ENCODE measurements at regions not wholly inside any gene's neighbourhood (a gene's known extent, or its start where the extent isn't known, plus 50 kb on each side); places are given as distances from the start of the nearest gene placed in this dataset.
"Not testable (repeated sequence)": the region's sequence is repeated elsewhere in the genome, so short reads cannot be mapped to it uniquely, and the experiment has no call there.

- DNase-seq (ENCODE audit: low read depth in 2 of 2) = no peak
Measured at GRCh38 chr21:17044696-17045095, 468.1 kb upstream of the CXADR start.

GRCh38 chr21:17045214-17045853 lies 467.5 kb upstream of the CXADR start:
- DNase-seq (ENCODE audit: low read depth in 2 of 2) = no peak

GRCh38 chr21:17048974-17049373 lies 463.9 kb upstream of the CXADR start:
- no peak for DNase-seq (ENCODE audit: low read depth in 2 of 2)

GRCh38 chr21:17050156-17050555 lies 462.7 kb upstream of the CXADR start:
- no peak for DNase-seq (ENCODE audit: low read depth in 2 of 2)

GRCh38 chr21:17050646-17051045 lies 462.2 kb upstream of the CXADR start:
- DNase-seq (ENCODE audit: low read depth in 2 of 2) = no peak

GRCh38 chr21:17051054-17051453 lies 461.8 kb upstream of the CXADR start:
- no peak for DNase-seq (ENCODE audit: low read depth in 2 of 2)

- DNase-seq (ENCODE audit: low read depth in 2 of 2) = no peak
Measured at GRCh38 chr21:17053321-17053720, 459.5 kb upstream of the CXADR start.

- no peak for DNase-seq (ENCODE audit: low read depth in 2 of 2)
Measured at GRCh38 chr21:17059936-17060335, 452.9 kb upstream of the CXADR start.

GRCh38 chr21:17066006-17066405 lies 446.8 kb upstream of the CXADR start:
- DNase-seq (ENCODE audit: low read depth in 2 of 2) = no peak

GRCh38 chr21:17071093-17071492 lies 441.8 kb upstream of the CXADR start:
- no peak for DNase-seq (ENCODE audit: low read depth in 2 of 2)

- no peak for DNase-seq (ENCODE audit: low read depth in 2 of 2)
Measured at GRCh38 chr21:17081193-17081592, 431.6 kb upstream of the CXADR start.

GRCh38 chr21:17082843-17083483 lies 429.9 kb upstream of the CXADR start:
- DNase-seq (ENCODE audit: low read depth in 2 of 2) = no peak

GRCh38 chr21:17085707-17086106 lies 427.1 kb upstream of the CXADR start:
- DNase-seq (ENCODE audit: low read depth in 2 of 2) = no peak

GRCh38 chr21:17088500-17088899 lies 424.3 kb upstream of the CXADR start:
- no peak for DNase-seq (ENCODE audit: low read depth in 2 of 2)

- no peak for DNase-seq (ENCODE audit: low read depth in 2 of 2)
Measured at GRCh38 chr21:17089091-17089491, 423.8 kb upstream of the CXADR start.

- DNase-seq (ENCODE audit: low read depth in 2 of 2) = no peak
Measured at GRCh38 chr21:17101696-17102095, 411.1 kb upstream of the CXADR start.

- no peak for DNase-seq (ENCODE audit: low read depth in 2 of 2)
Measured at GRCh38 chr21:17105932-17106331, 406.9 kb upstream of the CXADR start.

GRCh38 chr21:17114045-17114444 lies 398.8 kb upstream of the CXADR start:
- no peak for DNase-seq (ENCODE audit: low read depth in 2 of 2)

GRCh38 chr21:17118638-17119384 lies 394.0 kb upstream of the CXADR start:
- no peak for DNase-seq (ENCODE audit: low read depth in 2 of 2)

- DNase-seq (ENCODE audit: low read depth in 2 of 2) = no peak
Measured at GRCh38 chr21:17119466-17120297, 393.2 kb upstream of the CXADR start.

GRCh38 chr21:17127395-17127794 lies 385.4 kb upstream of the CXADR start:
- DNase-seq (ENCODE audit: low read depth in 2 of 2) = not testable (repeated sequence)

GRCh38 chr21:17128132-17128531 lies 384.7 kb upstream of the CXADR start:
- no peak for DNase-seq (ENCODE audit: low read depth in 2 of 2)

All from activated CD8-positive, alpha-beta memory T cell treated with anti-CD3 and anti-CD28 coated beads for 4 hours (primary cell).